Liver (tissue), 8 donors: ENCODE measurements at regions not wholly inside any gene's neighbourhood (a gene's known extent, or its start where the extent isn't known, plus 50 kb on each side); places are given as distances from the start of the nearest gene placed in this dataset.

Source experiments
- DNase-seq: peaks from one replicate; pipeline ENCODE4 v3.0.0-alpha.2; 2017; ENCODE audit warnings: low spot score
- H3K27ac ChIP-seq, 2 donors: one replicate each; pipeline ENCODE4 v1.7.0; 2013; ENCODE audit warnings: inconsistent platforms in 2 of 2, low read length in 2 of 2, control low read depth in 1 of 2, low read depth in 1 of 2, mild to moderate bottlenecking in 1 of 2
- H3K27me3 ChIP-seq, 4 donors: one replicate each; pipeline versions ENCODE4 v1.6.1 to v1.7.0; 2013; ENCODE audit warnings: low read length in 3 of 4, inconsistent platforms in 1 of 4, mild to moderate bottlenecking in 1 of 4, moderate library complexity in 1 of 4; ENCODE audit not compliant: control insufficient read depth in 4 of 4, insufficient read depth in 4 of 4
- H3K36me3 ChIP-seq, 4 donors: one replicate each; pipeline versions ENCODE4 v1.6.1 to v1.7.0; 2013; ENCODE audit warnings: low read length in 3 of 4, mild to moderate bottlenecking in 3 of 4, low read depth in 1 of 4, moderate library complexity in 1 of 4; ENCODE audit not compliant: control insufficient read depth in 4 of 4, insufficient read depth in 3 of 4
- H3K4me1 ChIP-seq, 4 donors: one replicate each; pipeline versions ENCODE4 v1.6.1 to v1.7.0; 2013; ENCODE audit warnings: low read length in 3 of 4, mild to moderate bottlenecking in 3 of 4, moderate library complexity in 1 of 4; ENCODE audit not compliant: control insufficient read depth in 4 of 4, insufficient read depth in 4 of 4
- H3K4me3 ChIP-seq, 3 donors: one replicate each; pipeline versions ENCODE4 v1.6.1 to v1.7.0; 2013; ENCODE audit warnings: low read length in 3 of 3, control low read depth in 1 of 3, low read depth in 1 of 3, mild to moderate bottlenecking in 1 of 3
- H3K9ac ChIP-seq, 2 donors: one replicate each; pipeline ENCODE4 v1.7.0; 2013; ENCODE audit warnings: low read length in 2 of 2, mild to moderate bottlenecking in 2 of 2, moderate library complexity in 2 of 2, control low read depth in 1 of 2, low read depth in 1 of 2
- H3K9me3 ChIP-seq, 4 donors: one replicate each; pipeline versions ENCODE4 v1.6.1 to v1.7.0; 2013; ENCODE audit warnings: low read length in 3 of 4; ENCODE audit not compliant: control insufficient read depth in 4 of 4
- ATF3 ChIP-seq: IDR thresholded peaks from 2 replicates; pipeline ENCODE4 v1.6.1; 2016; ENCODE audit warnings: antibody characterized with exemption
- CTCF ChIP-seq: fragments of 150-350 bp; IDR thresholded peaks from 2 replicates; pipeline ENCODE4 v1.5.1; 2017; ENCODE audit warnings: improper control_type of control experiment, low read depth, low read length; ENCODE audit not compliant: missing input control
- EGR1 ChIP-seq, 2 donors: IDR thresholded peaks; 2 replicates each; pipeline ENCODE4 v1.6.1; 2016 to 2018; ENCODE audit warnings: antibody characterized with exemption in 2 of 2, low read depth in 2 of 2
- FOXA1 ChIP-seq: IDR thresholded peaks from 2 replicates; pipeline ENCODE4 v1.6.1; 2016; ENCODE audit warnings: antibody characterized with exemption
- FOXA2 ChIP-seq: IDR thresholded peaks from 2 replicates; pipeline ENCODE4 v1.6.1; 2016; ENCODE audit warnings: antibody characterized with exemption
- GABPA ChIP-seq, 2 donors: IDR thresholded peaks in 1 of 2; conservative IDR thresholded peaks in 1 of 2; 2 replicates each; pipeline ENCODE4 v1.6.1; 2016; ENCODE audit warnings: antibody characterized with exemption in 2 of 2, mild to moderate bottlenecking in 1 of 2, moderate library complexity in 1 of 2
- HNF4A ChIP-seq, 2 donors: conservative IDR thresholded peaks; 2 replicates each; pipeline ENCODE4 v1.6.1; 2016; ENCODE audit warnings: antibody characterized with exemption in 2 of 2, mild to moderate bottlenecking in 2 of 2
- HNF4G ChIP-seq: IDR thresholded peaks from 2 replicates; pipeline ENCODE4 v1.6.1; 2016; ENCODE audit warnings: antibody characterized with exemption
- JUND ChIP-seq, 2 donors: IDR thresholded peaks; 2 replicates each; pipeline ENCODE4 v1.6.1; 2016; ENCODE audit warnings: antibody characterized with exemption in 2 of 2
- MAX ChIP-seq: IDR thresholded peaks from 2 replicates; pipeline ENCODE4 v1.6.1; 2016; ENCODE audit warnings: antibody characterized with exemption
- NR2F2 ChIP-seq: IDR thresholded peaks from 2 replicates; pipeline ENCODE4 v1.6.1; 2016; ENCODE audit warnings: antibody characterized with exemption
- RAD21 ChIP-seq, 2 donors: IDR thresholded peaks; 2 replicates each; pipeline ENCODE4 v1.6.1; 2016; ENCODE audit warnings: antibody characterized with exemption in 2 of 2, mild to moderate bottlenecking in 2 of 2
- REST ChIP-seq: IDR thresholded peaks from 2 replicates; pipeline ENCODE4 v1.6.1; 2016; ENCODE audit warnings: antibody characterized with exemption, mild to moderate bottlenecking
- RXRA ChIP-seq, 2 donors: IDR thresholded peaks; 2 replicates each; pipeline ENCODE4 v1.6.1; 2017 to 2018; ENCODE audit warnings: antibody characterized with exemption in 2 of 2, mild to moderate bottlenecking in 1 of 2
- SP1 ChIP-seq: IDR thresholded peaks from 2 replicates; pipeline ENCODE4 v1.6.1; 2018; ENCODE audit warnings: antibody characterized with exemption, mild to moderate bottlenecking
- TAF1 ChIP-seq: conservative IDR thresholded peaks from 2 replicates; pipeline ENCODE4 v1.6.1; 2016; ENCODE audit warnings: antibody characterized with exemption, mild to moderate bottlenecking
- YY1 ChIP-seq: IDR thresholded peaks from 2 replicates; pipeline ENCODE4 v1.6.1; 2016; ENCODE audit warnings: antibody characterized with exemption, mild to moderate bottlenecking
- ZBTB33 ChIP-seq: IDR thresholded peaks from 2 replicates; pipeline ENCODE4 v1.6.1; 2016; ENCODE audit warnings: antibody characterized with exemption
- WGBS: extraction: QIAGEN DNeasy Blood & Tissue Kit; methylation state at CpG from one replicate; pipeline ENCODE4 v1.1.7; 2013; 5-methylcytosine and 5-hydroxymethylcytosine counted together
- donor health status: healthy.
- donor health status: healthy.
- donor health status: healthy.
- donor health status: healthy.
- donor health status: healthy.

GRCh38 chr10:78313636-78314035 lies 280.0 kb downstream of the RPS24 start:
- Histone ChIP-seq H3K4me3 (no peak overlapping the region), H3K27me3 (no peaks in the 10 kb centered on the region), H3K36me3 (no peaks in the 10 kb centered on the region), H3K4me1 (no peaks in the 10 kb centered on the region), H3K27ac (no peak overlapping the region), H3K9ac (no peak overlapping the region), H3K9me3 (peaks cover 0 to 1% (median 0%) of the 10 kb centered on the region in 4 donors)
- WGBS, result 96% methylated on average over 3 of the region's 3 CpGs
- peak; percentile 6 for DNase-seq
- TF ChIP-seq RAD21 (IDR thresholded peaks at IDR 0.05), result no peak
- no peak for TF ChIP-seq YY1
- TF ChIP-seq ZBTB33, result no peak
- no peak for TF ChIP-seq MAX
- TF ChIP-seq SP1, result no peak
- TF ChIP-seq RXRA (IDR thresholded peaks at IDR 0.05), result no peak

- no peak for TF ChIP-seq JUND (IDR thresholded peaks at IDR 0.05)
- no peak for TF ChIP-seq REST
- no peak for TF ChIP-seq HNF4A (conservative IDR thresholded peaks at IDR 0.05)
- TF ChIP-seq NR2F2, result no peak
- TF ChIP-seq YY1, result no peak
- no peak for TF ChIP-seq TAF1
- no peak for TF ChIP-seq FOXA2
- no peak for TF ChIP-seq GABPA (IDR thresholded peaks at IDR 0.05 in 1 of 2, conservative IDR thresholded peaks at IDR 0.05 in 1 of 2)
- no peak for TF ChIP-seq MAX
- TF ChIP-seq RXRA (IDR thresholded peaks at IDR 0.05), result no peak
- no peak for TF ChIP-seq ATF3
- no peak for TF ChIP-seq RAD21 (IDR thresholded peaks at IDR 0.05)
- no peak for TF ChIP-seq HNF4G
- no peak for TF ChIP-seq SP1
- TF ChIP-seq FOXA1, result no peak
- no peak for TF ChIP-seq ZBTB33
- TF ChIP-seq EGR1 (IDR thresholded peaks at IDR 0.05; ENCODE audit: low read depth in 2 of 2), result no peak
- no peak for TF ChIP-seq CTCF
- Histone ChIP-seq H3K27me3 (no peaks in the 10 kb centered on the region), H3K36me3 (no peaks in the 10 kb centered on the region), H3K4me1 (no peaks in the 10 kb centered on the region), H3K4me3 (no peak overlapping the region), H3K9me3 (peaks cover 0 to 1% (median 0%) of the 10 kb centered on the region in 4 donors), H3K27ac (no peak overlapping the region), H3K9ac (no peak overlapping the region)
- WGBS, result over 99% methylated on average over 2 of the region's 2 CpGs
- peak; percentile 9 for DNase-seq
These were observed 281.0 kb downstream of the RPS24 start for GRCh38 chr10:78314651-78315050.
